ENCODE measurements at regions not wholly inside any gene's neighbourhood (a gene's known extent, or its start where the extent isn't known, plus 50 kb on each side); places are given as distances from the start of the nearest gene placed in this dataset.
"Not testable (repeated sequence)": the region's sequence is repeated elsewhere in the genome, so short reads cannot be mapped to it uniquely, and the experiment has no call there.

- no peak for DNase-seq
These were observed 523.4 kb downstream of the TENT5A start for GRCh38 chr6:81228912-81229555.

GRCh38 chr6:81226957-81227356 is 525.5 kb downstream of the TENT5A start:
- no peak for DNase-seq

GRCh38 chr6:81216668-81217067 is 535.8 kb downstream of the TENT5A start:
- no peak for DNase-seq

- DNase-seq = peak; percentile 15
These were observed 537.4 kb downstream of the TENT5A start for GRCh38 chr6:81215092-81215432.

GRCh38 chr6:81214414-81215091 is 537.9 kb downstream of the TENT5A start:
- no peak for DNase-seq

- no peak for DNase-seq
These were observed 547.8 kb downstream of the TENT5A start for GRCh38 chr6:81204731-81205130.

GRCh38 chr6:81194374-81194773 is 558.1 kb downstream of the TENT5A start:
- DNase-seq = no peak

- no peak for DNase-seq
These were observed 580.3 kb downstream of the TENT5A start for GRCh38 chr6:81172056-81172740.

GRCh38 chr6:81169166-81169565 is 583.3 kb downstream of the TENT5A start:
- no peak for DNase-seq

- no peak for DNase-seq
These were observed 585.7 kb downstream of the TENT5A start for GRCh38 chr6:81166770-81167169.

GRCh38 chr6:81158956-81159355 is 593.5 kb downstream of the TENT5A start:
- DNase-seq = no peak

GRCh38 chr6:81148751-81149150 is 603.7 kb downstream of the TENT5A start:
- no peak for DNase-seq

- no peak for DNase-seq
These were observed 607.0 kb downstream of the TENT5A start for GRCh38 chr6:81145506-81145905.

- no peak for DNase-seq
These were observed 608.1 kb downstream of the TENT5A start for GRCh38 chr6:81144346-81144745.

GRCh38 chr6:81138236-81138635 is 614.2 kb downstream of the TENT5A start:
- no peak for DNase-seq

GRCh38 chr6:81130969-81131368 is 621.5 kb downstream of the TENT5A start:
- no peak for DNase-seq

GRCh38 chr6:81130061-81130460 is 622.4 kb downstream of the TENT5A start:
- no peak for DNase-seq

GRCh38 chr6:81128671-81129070 is 623.8 kb downstream of the TENT5A start:
- no peak for DNase-seq

- DNase-seq = no peak
These were observed 626.3 kb downstream of the TENT5A start for GRCh38 chr6:81126150-81126549.

- DNase-seq = no peak
These were observed 632.2 kb downstream of the TENT5A start for GRCh38 chr6:81120280-81120679.

- DNase-seq = no peak
These were observed 646.5 kb downstream of the TENT5A start for GRCh38 chr6:81105998-81106397.

GRCh38 chr6:81098109-81098814 is 654.2 kb downstream of the TENT5A start:
- DNase-seq = no peak

- not testable (repeated sequence) for DNase-seq
These were observed 656.0 kb downstream of the TENT5A start for GRCh38 chr6:81096464-81096863.

GRCh38 chr6:81093051-81093450 is 659.4 kb downstream of the TENT5A start:
- DNase-seq = no peak
